WTC11 (cell line): ENCODE measurements at regions not wholly inside any gene's neighbourhood (a gene's known extent, or its start where the extent isn't known, plus 50 kb on each side); places are given as distances from the start of the nearest gene placed in this dataset.

Experiments
- GABPB1 ChIP-seq: sonication (generic); formaldehyde crosslinking; IDR thresholded peaks from 2 replicates; pipeline ENCODE4 v1.8.1; 2023; ENCODE audit warnings: mild to moderate bottlenecking, missing genetic modification reagents
- JUN ChIP-seq: sonication (generic); formaldehyde crosslinking; IDR thresholded peaks from 2 replicates; pipeline ENCODE4 v1.8.0; 2023; ENCODE audit warnings: mild to moderate bottlenecking, missing genetic modification reagents
- MYBL2 ChIP-seq: sonication (generic); formaldehyde crosslinking; IDR thresholded peaks from 2 replicates; pipeline ENCODE4 v1.8.1; 2023; ENCODE audit warnings: mild to moderate bottlenecking, moderate library complexity, missing genetic modification reagents
- NFYB ChIP-seq: sonication (generic); formaldehyde crosslinking; conservative IDR thresholded peaks from 2 replicates; pipeline ENCODE4 v1.8.0; 2022; ENCODE audit warnings: low read depth, missing genetic modification reagents
- TEAD4 ChIP-seq: sonication (generic); formaldehyde crosslinking; IDR thresholded peaks from 2 replicates; pipeline ENCODE4 v1.8.0; 2022; ENCODE audit warnings: mild to moderate bottlenecking, missing genetic modification reagents
- ZNF121 ChIP-seq: sonication (generic); formaldehyde crosslinking; IDR thresholded peaks from 2 replicates; pipeline ENCODE4 v1.8.0; 2023; ENCODE audit warnings: missing genetic modification reagents
- ZNF232 ChIP-seq: sonication (generic); formaldehyde crosslinking; IDR thresholded peaks from 2 replicates; pipeline ENCODE4 v1.8.0; 2022; ENCODE audit warnings: mild to moderate bottlenecking, missing genetic modification reagents
- ZNF263 ChIP-seq: sonication (generic); formaldehyde crosslinking; IDR thresholded peaks from 2 replicates; pipeline ENCODE4 v1.8.1; 2022; ENCODE audit warnings: low read depth, mild to moderate bottlenecking, moderate library complexity, missing genetic modification reagents
- TF ChIP-seq, protein P1 (sequence below): fragments of 200-600 bp; IDR thresholded peaks from 2 replicates; pipeline ENCODE4 v1.8.0; 2022; ENCODE audit warnings: antibody characterized with exemption
- TF ChIP-seq, protein P2 (sequence below): sonication (generic); formaldehyde crosslinking; IDR thresholded peaks from 2 replicates; pipeline ENCODE4 v1.8.0; 2022; ENCODE audit warnings: mild to moderate bottlenecking, missing genetic modification reagents
- TF ChIP-seq, protein P3 (sequence below): sonication (generic); formaldehyde crosslinking; IDR thresholded peaks from 2 replicates; pipeline ENCODE4 v1.8.1; 2022; ENCODE audit warnings: low read depth, mild to moderate bottlenecking, moderate library complexity, missing genetic modification reagents, borderline replicate concordance
- TF ChIP-seq, protein P4 (sequence below): fragments of 250-450 bp; sonication (Bioruptor Pico); conservative IDR thresholded peaks from 2 replicates; pipeline ENCODE4 v1.9.0; 2021; ENCODE audit warnings: mild to moderate bottlenecking
- TF ChIP-seq, protein P5 (sequence below): fragments of 250-450 bp; sonication (Bioruptor Pico); IDR thresholded peaks from 2 replicates; pipeline ENCODE4 v1.9.0; 2021; ENCODE audit warnings: mild to moderate bottlenecking

DNA sequence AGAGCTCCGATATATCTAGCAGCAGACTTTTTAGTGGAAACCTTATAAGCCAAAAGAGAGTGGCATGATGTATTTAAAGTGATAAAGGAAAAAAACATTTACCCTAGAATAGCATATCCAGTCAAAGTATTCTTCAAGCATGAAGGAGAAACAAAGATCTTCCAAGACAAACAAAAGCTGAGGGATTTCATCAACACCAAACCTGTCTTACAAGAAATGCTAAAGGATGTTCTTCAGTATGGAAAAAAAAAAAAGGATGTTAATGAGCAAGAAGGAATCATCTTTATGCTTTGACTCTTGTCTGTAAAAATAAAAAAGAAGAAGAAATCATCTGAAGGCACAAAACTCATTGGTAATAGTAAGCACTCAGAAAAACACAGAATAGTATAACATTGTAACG, 338.2 kb downstream of the TLE1 start:
- TF ChIP-seq, protein P1, sequence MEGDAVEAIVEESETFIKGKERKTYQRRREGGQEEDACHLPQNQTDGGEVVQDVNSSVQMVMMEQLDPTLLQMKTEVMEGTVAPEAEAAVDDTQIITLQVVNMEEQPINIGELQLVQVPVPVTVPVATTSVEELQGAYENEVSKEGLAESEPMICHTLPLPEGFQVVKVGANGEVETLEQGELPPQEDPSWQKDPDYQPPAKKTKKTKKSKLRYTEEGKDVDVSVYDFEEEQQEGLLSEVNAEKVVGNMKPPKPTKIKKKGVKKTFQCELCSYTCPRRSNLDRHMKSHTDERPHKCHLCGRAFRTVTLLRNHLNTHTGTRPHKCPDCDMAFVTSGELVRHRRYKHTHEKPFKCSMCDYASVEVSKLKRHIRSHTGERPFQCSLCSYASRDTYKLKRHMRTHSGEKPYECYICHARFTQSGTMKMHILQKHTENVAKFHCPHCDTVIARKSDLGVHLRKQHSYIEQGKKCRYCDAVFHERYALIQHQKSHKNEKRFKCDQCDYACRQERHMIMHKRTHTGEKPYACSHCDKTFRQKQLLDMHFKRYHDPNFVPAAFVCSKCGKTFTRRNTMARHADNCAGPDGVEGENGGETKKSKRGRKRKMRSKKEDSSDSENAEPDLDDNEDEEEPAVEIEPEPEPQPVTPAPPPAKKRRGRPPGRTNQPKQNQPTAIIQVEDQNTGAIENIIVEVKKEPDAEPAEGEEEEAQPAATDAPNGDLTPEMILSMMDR = no peak
- TF ChIP-seq, protein P2, sequence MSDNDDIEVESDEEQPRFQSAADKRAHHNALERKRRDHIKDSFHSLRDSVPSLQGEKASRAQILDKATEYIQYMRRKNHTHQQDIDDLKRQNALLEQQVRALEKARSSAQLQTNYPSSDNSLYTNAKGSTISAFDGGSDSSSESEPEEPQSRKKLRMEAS = no peak
- TF ChIP-seq, protein P3, sequence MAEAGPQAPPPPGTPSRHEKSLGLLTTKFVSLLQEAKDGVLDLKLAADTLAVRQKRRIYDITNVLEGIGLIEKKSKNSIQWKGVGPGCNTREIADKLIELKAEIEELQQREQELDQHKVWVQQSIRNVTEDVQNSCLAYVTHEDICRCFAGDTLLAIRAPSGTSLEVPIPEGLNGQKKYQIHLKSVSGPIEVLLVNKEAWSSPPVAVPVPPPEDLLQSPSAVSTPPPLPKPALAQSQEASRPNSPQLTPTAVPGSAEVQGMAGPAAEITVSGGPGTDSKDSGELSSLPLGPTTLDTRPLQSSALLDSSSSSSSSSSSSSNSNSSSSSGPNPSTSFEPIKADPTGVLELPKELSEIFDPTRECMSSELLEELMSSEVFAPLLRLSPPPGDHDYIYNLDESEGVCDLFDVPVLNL (CRISPR knock-in tag) = no peak
- TF ChIP-seq JUN = no peak
- TF ChIP-seq TEAD4 (CRISPR knock-in tag) = no peak
- no peak for TF ChIP-seq NFYB (CRISPR knock-in tag)
- TF ChIP-seq ZNF263 (CRISPR knock-in tag) = no peak
- no peak for TF ChIP-seq ZNF232
- TF ChIP-seq, protein P4, sequence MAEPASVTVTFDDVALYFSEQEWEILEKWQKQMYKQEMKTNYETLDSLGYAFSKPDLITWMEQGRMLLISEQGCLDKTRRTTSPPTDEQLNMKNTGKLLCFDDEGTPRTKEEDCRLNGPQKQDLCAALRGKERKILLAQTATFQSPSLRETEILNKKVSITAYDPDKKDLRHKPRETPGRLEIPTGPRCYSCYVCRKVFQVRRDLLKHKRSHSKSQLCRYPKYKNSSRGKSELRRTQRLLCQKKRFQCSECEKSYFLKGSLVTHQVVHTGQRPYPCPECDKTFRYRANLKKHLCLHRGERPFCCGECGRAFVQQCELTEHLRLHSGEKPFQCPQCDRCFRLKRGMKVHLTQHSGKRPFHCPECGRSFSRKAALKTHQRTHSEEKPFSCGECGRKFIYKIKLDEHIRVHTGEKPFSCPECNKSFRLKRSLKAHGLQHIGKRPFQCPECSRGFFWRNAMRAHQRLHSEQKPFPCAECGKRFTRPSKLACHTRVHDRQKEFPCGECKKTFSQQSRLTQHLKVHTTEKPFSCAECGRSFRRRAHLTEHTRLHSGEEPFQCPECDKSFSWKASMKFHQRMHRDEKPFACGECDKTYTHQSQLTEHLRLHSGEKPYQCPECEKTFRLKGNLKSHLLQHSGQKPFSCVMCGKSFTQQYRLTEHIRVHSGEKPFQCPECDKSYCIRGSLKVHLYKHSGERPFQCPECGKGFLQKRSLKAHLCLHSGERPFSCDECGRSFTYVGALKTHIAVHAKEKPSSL (CRISPR knock-in tag) = no peak
- TF ChIP-seq GABPB1 (CRISPR knock-in tag) = no peak
- no peak for TF ChIP-seq ZNF121 (CRISPR knock-in tag)
- TF ChIP-seq, protein P5, sequence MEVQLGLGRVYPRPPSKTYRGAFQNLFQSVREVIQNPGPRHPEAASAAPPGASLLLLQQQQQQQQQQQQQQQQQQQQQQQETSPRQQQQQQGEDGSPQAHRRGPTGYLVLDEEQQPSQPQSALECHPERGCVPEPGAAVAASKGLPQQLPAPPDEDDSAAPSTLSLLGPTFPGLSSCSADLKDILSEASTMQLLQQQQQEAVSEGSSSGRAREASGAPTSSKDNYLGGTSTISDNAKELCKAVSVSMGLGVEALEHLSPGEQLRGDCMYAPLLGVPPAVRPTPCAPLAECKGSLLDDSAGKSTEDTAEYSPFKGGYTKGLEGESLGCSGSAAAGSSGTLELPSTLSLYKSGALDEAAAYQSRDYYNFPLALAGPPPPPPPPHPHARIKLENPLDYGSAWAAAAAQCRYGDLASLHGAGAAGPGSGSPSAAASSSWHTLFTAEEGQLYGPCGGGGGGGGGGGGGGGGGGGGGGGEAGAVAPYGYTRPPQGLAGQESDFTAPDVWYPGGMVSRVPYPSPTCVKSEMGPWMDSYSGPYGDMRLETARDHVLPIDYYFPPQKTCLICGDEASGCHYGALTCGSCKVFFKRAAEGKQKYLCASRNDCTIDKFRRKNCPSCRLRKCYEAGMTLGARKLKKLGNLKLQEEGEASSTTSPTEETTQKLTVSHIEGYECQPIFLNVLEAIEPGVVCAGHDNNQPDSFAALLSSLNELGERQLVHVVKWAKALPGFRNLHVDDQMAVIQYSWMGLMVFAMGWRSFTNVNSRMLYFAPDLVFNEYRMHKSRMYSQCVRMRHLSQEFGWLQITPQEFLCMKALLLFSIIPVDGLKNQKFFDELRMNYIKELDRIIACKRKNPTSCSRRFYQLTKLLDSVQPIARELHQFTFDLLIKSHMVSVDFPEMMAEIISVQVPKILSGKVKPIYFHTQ = no peak
- no peak for TF ChIP-seq MYBL2 (CRISPR knock-in tag)
